HG03103 (cell line): ENCODE measurements at regions not wholly inside any gene's neighbourhood (a gene's known extent, or its start where the extent isn't known, plus 50 kb on each side); places are given as distances from the start of the nearest gene placed in this dataset.
"Not testable (repeated sequence)": the region's sequence is repeated elsewhere in the genome, so short reads cannot be mapped to it uniquely, and the experiment has no call there.

ENCODE experiments used
- ATAC-seq: cut with Tn5 transposase; IDR thresholded peaks from one replicate; pipeline ENCODE4 v1.9.1; 2021; ENCODE audit warnings: low read depth; ENCODE audit not compliant: unreplicated experiment

GRCh38 chr3:125645616-125646015, 50.3 kb upstream of the OSBPL11 start:
- no peak for ATAC-seq

GRCh38 chr3:125646581-125646980, 51.3 kb upstream of the OSBPL11 start:
- no peak for ATAC-seq

- no peak for ATAC-seq
Observed at GRCh38 chr3:125647318-125648014, 52.2 kb upstream of the OSBPL11 start.

- ATAC-seq, result no peak
Observed at GRCh38 chr3:125651244-125651643, 55.9 kb upstream of the OSBPL11 start.

- no peak for ATAC-seq
Observed at GRCh38 chr3:125652349-125652748, 57.1 kb upstream of the OSBPL11 start.

GRCh38 chr3:125654526-125654925, 59.2 kb upstream of the OSBPL11 start:
- ATAC-seq, result no peak

GRCh38 chr3:125662675-125663074, 67.4 kb upstream of the OSBPL11 start:
- no peak for ATAC-seq

- no peak for ATAC-seq
Observed at GRCh38 chr3:125670352-125670751, 75.1 kb upstream of the OSBPL11 start.

- no peak for ATAC-seq
Observed at GRCh38 chr3:125670945-125671344, 75.6 kb upstream of the OSBPL11 start.

GRCh38 chr3:125671461-125672243, 76.4 kb upstream of the OSBPL11 start:
- ATAC-seq, result no peak

- ATAC-seq, result no peak
Observed at GRCh38 chr3:125675791-125676190, 80.5 kb upstream of the OSBPL11 start.

- no peak for ATAC-seq
Observed at GRCh38 chr3:125679258-125679657, 84.0 kb upstream of the OSBPL11 start.

- no peak for ATAC-seq
Observed at GRCh38 chr3:125681146-125681545, 85.8 kb upstream of the OSBPL11 start.

GRCh38 chr3:125681906-125682305, 86.6 kb upstream of the OSBPL11 start:
- ATAC-seq, result not testable (repeated sequence)

GRCh38 chr3:125682610-125683009, 87.3 kb upstream of the OSBPL11 start:
- not testable (repeated sequence) for ATAC-seq

GRCh38 chr3:125683067-125683829, 88.0 kb upstream of the OSBPL11 start:
- no peak for ATAC-seq

GRCh38 chr3:125684199-125684598, 88.9 kb upstream of the OSBPL11 start:
- no peak for ATAC-seq

GRCh38 chr3:125685741-125686140, 90.4 kb upstream of the OSBPL11 start:
- not testable (repeated sequence) for ATAC-seq

GRCh38 chr3:125692361-125692760, 97.1 kb upstream of the OSBPL11 start:
- ATAC-seq, result no peak

GRCh38 chr3:125693887-125694286, 98.6 kb upstream of the OSBPL11 start:
- ATAC-seq, result no peak

- no peak for ATAC-seq
Observed at GRCh38 chr3:125694761-125695294, 99.5 kb upstream of the OSBPL11 start.
